ENCODE measurements at regions not wholly inside any gene's neighbourhood (a gene's known extent, or its start where the extent isn't known, plus 50 kb on each side); places are given as distances from the start of the nearest gene placed in this dataset.

DNA sequence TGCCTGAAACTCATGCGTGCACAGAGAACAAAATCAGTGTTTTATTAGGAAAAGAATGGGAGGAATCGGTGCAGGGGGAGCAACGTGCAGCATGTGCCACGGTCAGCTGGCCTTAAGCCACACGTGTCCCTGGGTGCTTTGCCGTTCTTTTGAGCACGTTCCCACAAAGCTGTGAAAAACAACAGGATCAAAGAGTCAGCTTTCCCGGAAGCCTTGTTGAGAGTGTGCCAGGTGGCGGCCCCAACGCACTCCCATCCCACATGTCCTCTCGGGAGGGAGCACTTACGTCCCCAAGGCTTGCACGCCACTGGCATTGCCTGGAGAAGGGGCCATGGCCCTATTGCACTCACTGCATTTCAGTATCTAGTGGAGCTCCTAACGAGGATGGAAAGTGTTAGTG, 511.2 kb downstream of the EIPR1 start:
- Histone ChIP-seq H3K27ac (no peak overlapping the region), H3K27me3 (ENCODE audit: insufficient read depth, low read depth) (peaks cover 86% of the 10 kb centered on the region), H3K9me3 (ENCODE audit: insufficient read depth, low read depth) (no peaks in the 10 kb centered on the region), H3K9me2 (ENCODE audit: insufficient read depth) (no peaks in the 10 kb centered on the region), H3K4me2 (no peak overlapping the region), H3K4me3 (no peak overlapping the region), H3K4me1 (replicated peaks; ENCODE audit: insufficient read depth) (no peaks in the 10 kb centered on the region), H4K20me1 (ENCODE audit: insufficient read depth) (no peaks in the 10 kb centered on the region), H2AFZ (no peak overlapping the region), H3K79me2 (ENCODE audit: low read depth) (no peaks in the 10 kb centered on the region), H3K36me3 (ENCODE audit: low read depth) (no peaks in the 10 kb centered on the region), H3F3A (ENCODE audit: insufficient read depth, low read depth) (no peaks in the 10 kb centered on the region)
- no peak for DNase-seq
- TF ChIP-seq EZH2 (IDR thresholded peaks at IDR 0.05; ENCODE audit: low read depth), result no peak
- BruUV-seq (replicated peaks), result no TSS peak
- POLR2A ChIA-PET (ENCODE audit: unreplicated experiment), result no interaction called here
- intact Hi-C loops (cut with micrococcal nuclease; ENCODE audit: unreplicated experiment), result no loop called here
- CTCF ChIA-PET, result no interaction called here

GRCh38 chr2:2862386-2862785, 515.2 kb downstream of the EIPR1 start:
- H2AFZ ChIP-seq, result no peak overlapping the region
- peaks cover 77% of the 10 kb centered on the region for H3K27me3 ChIP-seq (ENCODE audit: insufficient read depth, low read depth)
- no peaks in the 10 kb centered on the region for H3K9me3 ChIP-seq (ENCODE audit: insufficient read depth, low read depth)
- no peaks in the 10 kb centered on the region for H4K20me1 ChIP-seq (ENCODE audit: insufficient read depth)
- intact Hi-C loops (cut with micrococcal nuclease; ENCODE audit: unreplicated experiment), result no loop called here
- no peaks in the 10 kb centered on the region for H3K79me2 ChIP-seq (ENCODE audit: low read depth)
- no peaks in the 10 kb centered on the region for H3K4me1 ChIP-seq (replicated peaks; ENCODE audit: insufficient read depth)
- H3K4me3 ChIP-seq, result no peak overlapping the region
- POLR2A ChIA-PET (ENCODE audit: unreplicated experiment), result no interaction called here
- no peak for DNase-seq
- H3K4me2 ChIP-seq, result no peak overlapping the region
- H3K9me2 ChIP-seq (ENCODE audit: insufficient read depth), result no peaks in the 10 kb centered on the region
- no peak overlapping the region for H3K27ac ChIP-seq
- no TSS peak for BruUV-seq (replicated peaks)
- no peaks in the 10 kb centered on the region for H3F3A ChIP-seq (ENCODE audit: insufficient read depth, low read depth)
- CTCF ChIA-PET, result no interaction called here
- no peaks in the 10 kb centered on the region for H3K36me3 ChIP-seq (ENCODE audit: low read depth)
- TF ChIP-seq EZH2 (IDR thresholded peaks at IDR 0.05; ENCODE audit: low read depth) (no peak), CTCF (conservative IDR thresholded peaks at IDR 0.05) (no peak)

DNA sequence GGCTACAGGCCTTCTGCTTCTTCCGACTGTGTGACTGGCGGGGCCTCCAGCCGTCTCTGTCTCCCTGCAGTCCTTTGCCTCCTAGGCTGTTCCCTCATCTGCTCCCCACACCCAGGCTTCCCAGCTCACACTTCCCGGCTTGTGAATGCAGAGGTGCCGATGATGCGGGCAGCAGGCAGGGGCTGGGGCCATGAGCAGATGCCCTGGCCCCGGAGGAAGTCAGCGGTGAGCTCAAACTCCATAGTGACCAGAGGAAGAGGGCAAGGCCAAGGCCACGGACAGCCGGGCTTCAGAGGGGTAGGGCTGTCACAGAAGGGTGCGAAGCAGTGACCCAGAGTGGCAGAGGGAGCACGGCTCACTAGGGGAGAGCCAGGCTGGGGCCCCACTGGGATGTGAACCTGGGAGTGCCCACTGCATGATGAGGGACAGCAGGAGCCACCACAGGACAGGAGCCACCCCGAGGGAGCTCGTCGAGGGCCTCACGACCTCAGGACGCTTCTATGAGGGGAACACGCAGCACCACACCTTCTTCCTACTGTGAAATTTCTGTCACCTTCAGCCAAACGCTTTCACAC, 515.9 kb downstream of the EIPR1 start:
- no TSS peak for BruUV-seq (replicated peaks)
- H3K9me2 ChIP-seq (ENCODE audit: insufficient read depth), result no peaks in the 10 kb centered on the region
- peaks cover 77% of the 10 kb centered on the region for H3K27me3 ChIP-seq (ENCODE audit: insufficient read depth, low read depth)
- H3K36me3 ChIP-seq (ENCODE audit: low read depth), result no peaks in the 10 kb centered on the region
- DNase-seq, result no peak
- no peaks in the 10 kb centered on the region for H3F3A ChIP-seq (ENCODE audit: insufficient read depth, low read depth)
- H4K20me1 ChIP-seq (ENCODE audit: insufficient read depth), result no peaks in the 10 kb centered on the region
- TF ChIP-seq EZH2 (IDR thresholded peaks at IDR 0.05; ENCODE audit: low read depth) (no peak), CTCF (conservative IDR thresholded peaks at IDR 0.05) (no peak)
- CTCF ChIA-PET, result no interaction called here
- POLR2A ChIA-PET (ENCODE audit: unreplicated experiment), result no interaction called here
- H3K4me3 ChIP-seq, result no peak overlapping the region
- intact Hi-C loops (cut with micrococcal nuclease; ENCODE audit: unreplicated experiment), result no loop called here
- no peaks in the 10 kb centered on the region for H3K4me1 ChIP-seq (replicated peaks; ENCODE audit: insufficient read depth)
- no peaks in the 10 kb centered on the region for H3K9me3 ChIP-seq (ENCODE audit: insufficient read depth, low read depth)
- H3K4me2 ChIP-seq, result no peak overlapping the region
- no peaks in the 10 kb centered on the region for H3K79me2 ChIP-seq (ENCODE audit: low read depth)
- no peak overlapping the region for H2AFZ ChIP-seq
- H3K27ac ChIP-seq, result no peak overlapping the region

DNA sequence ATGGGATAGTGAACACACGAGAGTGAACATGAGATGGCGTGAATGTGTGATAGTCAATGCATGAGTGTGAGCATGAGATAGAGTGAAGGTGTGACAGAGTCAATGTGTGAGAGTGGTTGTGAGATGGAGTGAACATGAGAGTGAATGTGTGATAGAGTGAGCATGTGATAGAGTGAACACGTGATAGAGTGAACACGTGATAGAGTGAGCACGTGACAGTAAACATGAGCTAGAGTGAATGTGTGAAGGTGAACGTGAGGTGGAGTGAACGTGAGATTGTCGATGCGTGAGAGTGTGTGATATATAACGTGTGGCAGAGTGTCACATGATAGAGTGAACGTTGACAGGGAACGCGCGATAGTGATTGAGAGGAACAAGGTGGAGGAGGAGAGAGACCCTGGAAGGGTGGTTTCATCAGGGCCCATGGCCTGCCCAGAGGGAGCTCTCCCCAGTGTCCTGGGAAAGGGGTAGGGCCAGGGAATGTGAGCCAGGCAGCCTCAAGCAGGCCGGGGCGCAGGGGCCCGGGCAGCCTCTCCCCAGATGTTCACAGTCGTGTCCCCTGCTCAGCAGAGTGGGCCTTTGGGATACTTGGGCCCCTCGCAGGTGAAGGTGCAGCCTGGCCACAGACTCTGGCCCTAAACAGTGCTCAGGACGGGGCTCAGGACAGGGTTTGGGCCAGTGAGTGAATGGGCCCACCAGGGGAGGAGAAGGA, 516.9 kb downstream of the EIPR1 start:
- H3K36me3 ChIP-seq (ENCODE audit: low read depth), result no peaks in the 10 kb centered on the region
- POLR2A ChIA-PET (ENCODE audit: unreplicated experiment), result no interaction called here
- intact Hi-C loops (cut with micrococcal nuclease; ENCODE audit: unreplicated experiment), result no loop called here
- H3K4me1 ChIP-seq (replicated peaks; ENCODE audit: insufficient read depth), result no peaks in the 10 kb centered on the region
- no peaks in the 10 kb centered on the region for H4K20me1 ChIP-seq (ENCODE audit: insufficient read depth)
- no peak overlapping the region for H3K4me2 ChIP-seq
- H3K27me3 ChIP-seq (ENCODE audit: insufficient read depth, low read depth), result peaks cover 78% of the 10 kb centered on the region
- H2AFZ ChIP-seq, result no peak overlapping the region
- DNase-seq, result no peak
- no peak overlapping the region for H3K4me3 ChIP-seq
- no peaks in the 10 kb centered on the region for H3K79me2 ChIP-seq (ENCODE audit: low read depth)
- no peaks in the 10 kb centered on the region for H3K9me2 ChIP-seq (ENCODE audit: insufficient read depth)
- CTCF ChIA-PET, result no interaction called here
- H3K9me3 ChIP-seq (ENCODE audit: insufficient read depth, low read depth), result no peaks in the 10 kb centered on the region
- BruUV-seq (replicated peaks), result no TSS peak
- TF ChIP-seq CTCF (conservative IDR thresholded peaks at IDR 0.05), result no peak
- no peak for TF ChIP-seq EZH2 (IDR thresholded peaks at IDR 0.05; ENCODE audit: low read depth)
- no peaks in the 10 kb centered on the region for H3F3A ChIP-seq (ENCODE audit: insufficient read depth, low read depth)
- H3K27ac ChIP-seq, result no peak overlapping the region

All from PC-9 (cell line).